Psoas muscle (tissue), 7 donors: ENCODE measurements at regions not wholly inside any gene's neighbourhood (a gene's known extent, or its start where the extent isn't known, plus 50 kb on each side); places are given as distances from the start of the nearest gene placed in this dataset.

Experiments
- ATAC-seq, 4 donors: fragments of 200-7000 bp; cut with Tn5 transposase; one replicate each; pipeline ENCODE4 v1.9.1; 2020; ENCODE audit warnings: moderate library complexity in 3 of 4, mild to moderate bottlenecking in 2 of 4
- DNase-seq, 2 donors: peaks; one replicate each; pipeline ENCODE4 v3.0.0-alpha.2; 2020
- H3K27ac ChIP-seq: fragments of 200-600 bp; one replicate; pipeline ENCODE4 v1.8.0; 2022
- H3K27me3 ChIP-seq, 3 donors: fragments of 200-600 bp in 1 of 3; one replicate each; pipeline versions ENCODE4 v1.6.1 to v1.8.0; 2013 to 2022; ENCODE audit warnings: low read length in 2 of 3, mild to moderate bottlenecking in 2 of 3, moderate library complexity in 1 of 3; ENCODE audit not compliant: insufficient read depth in 3 of 3
- H3K36me3 ChIP-seq, 2 donors: fragments of 200-600 bp in 1 of 2; one replicate each; pipeline versions ENCODE4 v1.6.1 to v1.8.0; 2013 to 2022; ENCODE audit warnings: low read depth in 1 of 2, mild to moderate bottlenecking in 1 of 2, moderate library complexity in 1 of 2; ENCODE audit not compliant: insufficient read depth in 1 of 2
- H3K4me1 ChIP-seq: fragments of 200-600 bp; one replicate; pipeline ENCODE4 v1.8.0; 2022
- H3K4me3 ChIP-seq: fragments of 200-600 bp; one replicate; pipeline ENCODE4 v1.8.0; 2022; ENCODE audit warnings: mild to moderate bottlenecking
- H3K9me3 ChIP-seq: fragments of 200-600 bp; one replicate; pipeline ENCODE4 v1.8.0; 2022
- CTCF ChIP-seq: fragments of 200-600 bp; IDR thresholded peaks from one replicate; pipeline ENCODE4 v1.8.0; 2022; ENCODE audit warnings: antibody characterized with exemption
- WGBS, 3 donors: extraction: QIAGEN DNeasy Blood & Tissue Kit; methylation state at CpG; one replicate each; pipeline versions ENCODE4 v1.1.6 to v1.1.7; 2013; 5-methylcytosine and 5-hydroxymethylcytosine counted together
- intact Hi-C, 2 donors: fragments of 100-400 bp; cut with DNase I; formaldehyde crosslinking; loops; one replicate each; pipeline versions ENCODE4 v1.11.0 to v1.14.2; 2022
- donor health status: healthy with polysubstance abuse.
- donor health status: DM: no; HTN: no; CAD: no; lungs with moderate emphysema.
- donor health status: Bipolar disorder and iron deficiency.
- donor health status: healthy.
- donor health status: DM: yes; HTN: yes; CAD: no.
- donor health status: DM: no; HTN: no; CAD: no.
- donor health status: DM: yes; HTN: yes; CAD: no.

GRCh38 chr21:16708101-16708835, 804.6 kb upstream of the CXADR start:
- Histone ChIP-seq H3K9me3 (no peaks in the 10 kb centered on the region), H3K27ac (no peak overlapping the region), H3K27me3 (no peaks in the 10 kb centered on the region), H3K4me1 (no peaks in the 10 kb centered on the region), H3K4me3 (no peak overlapping the region), H3K36me3 (no peaks in the 10 kb centered on the region)
- intact Hi-C loops = no loop called here
- no peak for TF ChIP-seq CTCF
- no peak for DNase-seq
- WGBS, 3 donors = 29 to 40% (median 31%) methylated on average over 2 of the region's 2 CpGs
- no peak for ATAC-seq

DNA sequence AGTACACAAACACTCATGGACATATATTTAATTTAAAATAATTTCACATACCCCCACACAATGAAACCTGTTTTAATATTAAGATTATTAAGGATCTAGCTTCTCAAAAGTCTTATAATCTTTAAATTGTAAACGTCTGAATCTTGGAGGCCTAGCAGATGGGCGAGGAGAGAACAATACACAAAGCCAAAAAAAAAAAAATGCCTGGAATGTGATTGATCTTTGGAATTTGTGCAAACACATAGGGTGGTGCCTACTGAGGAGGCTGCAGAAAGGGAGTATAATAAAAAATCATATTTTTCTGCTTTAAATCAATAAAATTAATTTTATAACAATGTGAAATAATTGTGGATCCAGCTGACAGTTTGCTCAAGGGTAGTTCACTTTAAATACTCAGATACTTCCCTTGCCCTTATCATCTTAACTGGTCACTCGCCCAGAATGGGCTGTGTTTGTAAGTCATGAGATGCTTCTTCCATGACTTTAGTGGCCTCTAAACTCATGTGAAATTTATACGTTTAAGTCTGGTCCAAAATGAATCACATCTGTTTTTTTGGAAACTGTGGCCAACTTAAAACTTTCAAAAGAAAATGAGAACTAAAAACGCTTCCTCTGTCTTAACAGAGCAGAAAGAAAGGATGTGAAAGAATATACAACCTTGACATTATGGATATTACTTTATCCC, 802.8 kb upstream of the CXADR start:
- DNase-seq (no peak), ATAC-seq (no peak)
- intact Hi-C loops = no loop called here
- 27 to 46% (median 37%) methylated on average over 5 of the region's 5 CpGs for WGBS, 3 donors
- TF ChIP-seq CTCF = no peak
- no peak overlapping the region for H3K4me3 ChIP-seq
- no peaks in the 10 kb centered on the region for H3K27me3 ChIP-seq
- no peaks in the 10 kb centered on the region for H3K9me3 ChIP-seq
- H3K27ac ChIP-seq = no peak overlapping the region
- no peaks in the 10 kb centered on the region for H3K36me3 ChIP-seq
- no peaks in the 10 kb centered on the region for H3K4me1 ChIP-seq

GRCh38 chr21:16711757-16712156, 801.1 kb upstream of the CXADR start:
- intact Hi-C loops = no loop called here
- ATAC-seq (no peak), DNase-seq (no peak)
- Histone ChIP-seq H3K9me3 (no peaks in the 10 kb centered on the region), H3K27ac (no peak overlapping the region), H3K27me3 (no peaks in the 10 kb centered on the region), H3K4me3 (no peak overlapping the region), H3K4me1 (no peaks in the 10 kb centered on the region), H3K36me3 (no peaks in the 10 kb centered on the region)
- WGBS, 3 donors = 38 to 59% (median 41%) methylated on average over 2 of the region's 2 CpGs
- no peak for TF ChIP-seq CTCF

GRCh38 chr21:16713331-16714117, 799.3 kb upstream of the CXADR start:
- ATAC-seq (no peak), DNase-seq (no peak)
- Histone ChIP-seq H3K9me3 (peaks cover 4% of the 10 kb centered on the region), H3K27ac (no peak overlapping the region), H3K4me3 (no peak overlapping the region), H3K4me1 (no peaks in the 10 kb centered on the region), H3K27me3 (no peaks in the 10 kb centered on the region), H3K36me3 (no peaks in the 10 kb centered on the region)
- WGBS, 3 donors = 38 to 56% (median 53%) methylated on average over 4 of the region's 4 CpGs
- intact Hi-C loops = no loop called here
- no peak for TF ChIP-seq CTCF
